CD4-positive, alpha-beta memory T cell (primary cell): ENCODE measurements at regions not wholly inside any gene's neighbourhood (a gene's known extent, or its start where the extent isn't known, plus 50 kb on each side); places are given as distances from the start of the nearest gene placed in this dataset.
A peak's percentile ranks its signal among the peaks of the same experiment; 100 is the strongest.
"Not testable (repeated sequence)": the region's sequence is repeated elsewhere in the genome, so short reads cannot be mapped to it uniquely, and the experiment has no call there.

Experiments used
- CTCF ChIA-PET: fragments of 350-600 bp; sonication (Branson Sonifier 250); formaldehyde crosslinking; loops from one replicate; lab custom pipeline; 2021; ENCODE audit warnings: inconsistent platforms; ENCODE audit not compliant: partially characterized antibody; lab: Charles Lee
- POLR2A ChIA-PET: fragments of 350-600 bp; sonication (Branson Sonifier 250); formaldehyde crosslinking; loops from one replicate; lab custom pipeline; 2021; ENCODE audit not compliant: partially characterized antibody; lab: Charles Lee
- DNase-seq, 5 donors: peaks; one replicate each; pipeline versions ENCODE4 v3.0.0 to v3.0.0-alpha.2; 2020 to 2022; ENCODE audit warnings: mixed read lengths in 1 of 5
- H3K27ac ChIP-seq: one replicate; pipeline ENCODE4 v1.7.0; 2013; ENCODE audit warnings: low read depth, low read length
- H3K27me3 ChIP-seq: 2 replicates; pipeline ENCODE4 v1.7.0; 2013; ENCODE audit warnings: mild to moderate bottlenecking, low read length, moderate library complexity; ENCODE audit not compliant: insufficient read depth
- H3K36me3 ChIP-seq: 2 replicates; pipeline ENCODE4 v1.7.0; 2013; ENCODE audit warnings: mild to moderate bottlenecking, low read length, moderate library complexity; ENCODE audit not compliant: insufficient read depth
- H3K4me1 ChIP-seq: 2 replicates; pipeline ENCODE4 v1.7.0; 2013; ENCODE audit warnings: mild to moderate bottlenecking, low read length, moderate library complexity; ENCODE audit not compliant: insufficient read depth
- H3K4me3 ChIP-seq, 2 donors: one replicate each; pipeline ENCODE4 v1.7.0; 2013; ENCODE audit warnings: low read length in 2 of 2, mild to moderate bottlenecking in 1 of 2
- H3K9me3 ChIP-seq, 2 donors: one replicate each; pipeline ENCODE4 v1.7.0; 2013; ENCODE audit warnings: low read length in 2 of 2, control low read depth in 1 of 2; ENCODE audit not compliant: control insufficient read depth in 1 of 2
- H3K27ac Mint-ChIP-seq, 7 donors: one replicate each; pipeline ENCODE4 v1.8.0; 2020 to 2021; ENCODE audit warnings: mixed read lengths in 7 of 7, mild to moderate bottlenecking in 6 of 7, inconsistent platforms in 3 of 7, moderate library complexity in 3 of 7
- H3K27me3 Mint-ChIP-seq, 2 donors: one replicate each; pipeline ENCODE4 v1.8.0; 2020 to 2021; ENCODE audit warnings: mixed read lengths in 2 of 2
- H3K36me3 Mint-ChIP-seq, 2 donors: one replicate each; pipeline ENCODE4 v1.8.0; 2020 to 2021; ENCODE audit warnings: mixed read lengths in 2 of 2, inconsistent platforms in 1 of 2, mild to moderate bottlenecking in 1 of 2
- H3K4me1 Mint-ChIP-seq, 4 donors: one replicate each; pipeline ENCODE4 v1.8.0; 2020 to 2021; ENCODE audit warnings: mixed read lengths in 4 of 4, mild to moderate bottlenecking in 1 of 4
- H3K4me3 Mint-ChIP-seq, 8 donors: one replicate each; pipeline ENCODE4 v1.8.0; 2020 to 2021; ENCODE audit warnings: mixed read lengths in 8 of 8, mild to moderate bottlenecking in 7 of 8, moderate library complexity in 6 of 8, inconsistent platforms in 3 of 8
- H3K9me3 Mint-ChIP-seq, 8 donors: one replicate each; pipeline ENCODE4 v1.8.0; 2020 to 2021; ENCODE audit warnings: mixed read lengths in 8 of 8, mild to moderate bottlenecking in 5 of 8, inconsistent platforms in 3 of 8, moderate library complexity in 1 of 8
- intact Hi-C: fragments of 100-400 bp; cut with micrococcal nuclease; formaldehyde crosslinking; loops from one replicate; pipeline ENCODE4 v1.15.1; 2023

GRCh38 chr12:59328395-59329075, 267.3 kb upstream of the SLC16A7 start:
- intact Hi-C loops, H3K36me3 Mint-ChIP-seq, H3K4me3 Mint-ChIP-seq, POLR2A ChIA-PET, H3K4me3 ChIP-seq, H3K27me3 ChIP-seq, H3K9me3 ChIP-seq, H3K27ac ChIP-seq, H3K36me3 ChIP-seq, H3K4me1 Mint-ChIP-seq, H3K27me3 Mint-ChIP-seq, H3K27ac Mint-ChIP-seq, DNase-seq, H3K9me3 Mint-ChIP-seq, CTCF ChIA-PET, H3K4me1 ChIP-seq: not testable (repeated sequence)

- H3K36me3 ChIP-seq, H3K9me3 ChIP-seq, H3K36me3 Mint-ChIP-seq, intact Hi-C loops, H3K27ac Mint-ChIP-seq, H3K27me3 ChIP-seq, H3K4me3 ChIP-seq, POLR2A ChIA-PET, DNase-seq, H3K9me3 Mint-ChIP-seq, H3K27ac ChIP-seq, H3K4me1 Mint-ChIP-seq, H3K4me1 ChIP-seq, CTCF ChIA-PET, H3K4me3 Mint-ChIP-seq, H3K27me3 Mint-ChIP-seq: not testable (repeated sequence)
Observed at GRCh38 chr12:59326457-59326856, 269.4 kb upstream of the SLC16A7 start.

- Mint-ChIP-seq H3K27me3 (peaks cover 0 to 2% of the 10 kb centered on the region in 2 donors), H3K36me3 (no peaks in the 10 kb centered on the region), H3K4me3 (no peak overlapping the region), H3K9me3 (peaks cover 0 to 3% (median 0%) of the 10 kb centered on the region in 8 donors), H3K4me1 (no peaks in the 10 kb centered on the region), H3K27ac (no peak overlapping the region)
- no peak for DNase-seq
- Histone ChIP-seq H3K36me3 (no peaks in the 10 kb centered on the region), H3K27me3 (no peaks in the 10 kb centered on the region), H3K27ac (no peak overlapping the region), H3K4me3 (no peak overlapping the region), H3K4me1 (no peaks in the 10 kb centered on the region), H3K9me3 (no peaks in the 10 kb centered on the region)
- CTCF ChIA-PET, result no interaction called here
- intact Hi-C loops, result no loop called here
- POLR2A ChIA-PET, result no interaction called here
Observed at GRCh38 chr12:59322473-59322872, 273.4 kb upstream of the SLC16A7 start.

- H3K27me3 ChIP-seq, result no peaks in the 10 kb centered on the region
- H3K9me3 ChIP-seq, result no peaks in the 10 kb centered on the region
- H3K27ac ChIP-seq, result no peak overlapping the region
- intact Hi-C loops, result no loop called here
- Mint-ChIP-seq H3K36me3 (no peaks in the 10 kb centered on the region), H3K9me3 (peaks cover 0 to 3% (median 0%) of the 10 kb centered on the region in 8 donors), H3K27ac (no peak overlapping the region), H3K4me3 (no peak overlapping the region), H3K4me1 (no peaks in the 10 kb centered on the region), H3K27me3 (peaks cover 0 to 2% of the 10 kb centered on the region in 2 donors)
- no peak for DNase-seq
- POLR2A ChIA-PET, result no interaction called here
- CTCF ChIA-PET, result no interaction called here
- no peak overlapping the region for H3K4me3 ChIP-seq
- no peaks in the 10 kb centered on the region for H3K36me3 ChIP-seq
- H3K4me1 ChIP-seq, result no peaks in the 10 kb centered on the region
Observed at GRCh38 chr12:59321278-59321677, 274.6 kb upstream of the SLC16A7 start.

GRCh38 chr12:59320112-59320511, 275.7 kb upstream of the SLC16A7 start:
- H3K4me3 ChIP-seq, result no peak overlapping the region

GRCh38 chr12:59318940-59319339, 276.9 kb upstream of the SLC16A7 start:
- no peak for DNase-seq
- POLR2A ChIA-PET, result no interaction called here
- Mint-ChIP-seq H3K27me3 (peaks cover 0 to 2% of the 10 kb centered on the region in 2 donors), H3K4me1 (no peaks in the 10 kb centered on the region), H3K36me3 (no peaks in the 10 kb centered on the region), H3K4me3 (no peak overlapping the region), H3K27ac (no peak overlapping the region), H3K9me3 (peaks cover 0 to 3% (median 0%) of the 10 kb centered on the region in 8 donors)
- Histone ChIP-seq H3K9me3 (no peaks in the 10 kb centered on the region), H3K4me1 (no peaks in the 10 kb centered on the region), H3K27me3 (no peaks in the 10 kb centered on the region), H3K4me3 (no peak overlapping the region), H3K36me3 (no peaks in the 10 kb centered on the region), H3K27ac (no peak overlapping the region)
- intact Hi-C loops, result no loop called here
- CTCF ChIA-PET, result no interaction called here

More at GRCh38 chr12:59320112-59320511, 275.7 kb upstream of the SLC16A7 start:
- no peaks in the 10 kb centered on the region for H3K4me1 Mint-ChIP-seq
- peaks cover 0 to 3% (median 0%) of the 10 kb centered on the region in 8 donors for H3K9me3 Mint-ChIP-seq
- no peak for DNase-seq
- Histone ChIP-seq H3K27ac (no peak overlapping the region), H3K27me3 (no peaks in the 10 kb centered on the region), H3K36me3 (no peaks in the 10 kb centered on the region), H3K9me3 (no peaks in the 10 kb centered on the region), H3K4me1 (no peaks in the 10 kb centered on the region)
- CTCF ChIA-PET, result no interaction called here
- H3K4me3 Mint-ChIP-seq, result no peak overlapping the region
- no peak overlapping the region for H3K27ac Mint-ChIP-seq
- peaks cover 0 to 2% of the 10 kb centered on the region in 2 donors for H3K27me3 Mint-ChIP-seq
- no peaks in the 10 kb centered on the region for H3K36me3 Mint-ChIP-seq
- intact Hi-C loops, result no loop called here
- POLR2A ChIA-PET, result no interaction called here

GRCh38 chr12:59317598-59317997, 278.2 kb upstream of the SLC16A7 start:
- CTCF ChIA-PET, result interaction anchor here (0.7 kb wide), 1 partner anchor 48 kb away, joined by 3 read pairs; no protein-coding TSS in a partner anchor
- H3K4me1 ChIP-seq, result no peaks in the 10 kb centered on the region
- POLR2A ChIA-PET, result no interaction called here
- Mint-ChIP-seq H3K4me1 (no peaks in the 10 kb centered on the region), H3K9me3 (peaks cover 0 to 3% (median 0%) of the 10 kb centered on the region in 8 donors), H3K27me3 (peaks cover 0 to 2% of the 10 kb centered on the region in 2 donors), H3K27ac (no peak overlapping the region), H3K36me3 (no peaks in the 10 kb centered on the region), H3K4me3 (peak overlapping the region in 1 of 8 donors; percentile 64)
- no peaks in the 10 kb centered on the region for H3K9me3 ChIP-seq
- H3K27ac ChIP-seq, result no peak overlapping the region
- H3K36me3 ChIP-seq, result no peaks in the 10 kb centered on the region
- no peak overlapping the region for H3K4me3 ChIP-seq
- intact Hi-C loops, result no loop called here
- no peak for DNase-seq
- no peaks in the 10 kb centered on the region for H3K27me3 ChIP-seq
